NCI-H2171 treated with DMSO at 0.1 percent for 48 hours (cell line): ENCODE measurements at regions not wholly inside any gene's neighbourhood (a gene's known extent, or its start where the extent isn't known, plus 50 kb on each side); places are given as distances from the start of the nearest gene placed in this dataset.
A peak's percentile ranks its signal among the peaks of the same experiment; 100 is the strongest.
"Not testable (repeated sequence)": the region's sequence is repeated elsewhere in the genome, so short reads cannot be mapped to it uniquely, and the experiment has no call there.

Source experiments
- DNase-seq: peaks from one replicate; lab custom pipeline; 2025; lab: John Stamatoyannopoulos, UW

DNA sequence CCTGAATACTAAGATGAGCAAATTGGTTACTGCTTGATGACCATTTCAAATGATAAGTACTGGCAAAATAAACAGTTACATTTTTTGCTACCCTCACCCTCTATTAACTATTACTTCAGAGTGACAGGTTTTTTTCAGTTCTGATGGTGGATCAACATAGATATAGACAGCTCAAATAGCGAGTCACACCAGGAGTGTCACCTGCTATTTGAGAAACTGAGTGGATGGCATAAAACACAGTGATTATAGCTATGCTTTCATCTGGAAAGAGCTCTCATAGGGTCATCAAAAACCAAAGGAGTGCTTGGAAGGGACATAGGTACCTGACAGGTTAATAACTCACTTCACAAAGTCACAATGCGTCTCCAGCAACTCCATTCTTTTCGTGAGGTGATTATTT, 244.5 kb upstream of the C9orf72 start:
- no peak for DNase-seq

DNA sequence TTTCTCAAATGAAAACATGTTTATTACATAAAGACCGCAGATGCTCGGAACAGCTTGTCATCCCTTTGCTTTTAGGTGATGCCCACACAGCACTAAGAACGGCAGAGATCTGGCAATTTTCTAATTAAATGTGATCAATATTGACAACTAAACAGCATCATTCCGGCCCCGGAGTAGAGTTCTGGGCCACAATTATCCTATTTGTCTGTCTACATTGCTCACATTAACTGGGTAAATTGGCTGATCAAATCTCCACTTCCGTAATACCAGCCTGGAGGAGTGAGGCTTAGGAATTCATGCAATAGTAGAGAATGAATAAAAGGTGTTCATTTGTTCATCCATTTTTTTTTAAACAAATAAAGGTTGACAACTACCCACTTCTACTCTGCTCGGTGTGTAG, 245.1 kb upstream of the C9orf72 start:
- DNase-seq: no peak

DNA sequence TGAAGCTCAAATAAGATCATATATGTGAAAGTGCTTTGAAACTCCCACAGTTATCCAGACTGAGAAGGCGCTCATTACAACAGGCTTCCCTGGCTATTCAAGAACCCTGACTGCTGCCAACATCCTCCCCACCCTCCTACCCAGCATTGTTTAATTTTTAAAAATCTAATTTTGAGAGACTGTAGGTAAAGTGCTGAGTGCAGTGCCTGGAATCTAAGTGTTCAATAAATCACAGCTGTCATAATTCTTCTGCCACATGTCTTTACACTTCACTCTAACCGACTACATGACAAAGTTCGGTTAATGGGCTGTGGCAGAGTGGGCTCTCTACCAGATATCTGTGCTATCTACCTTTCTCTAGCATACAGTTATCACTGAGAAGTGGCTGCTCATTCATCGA, 255.6 kb upstream of the C9orf72 start:
- no peak for DNase-seq

DNA sequence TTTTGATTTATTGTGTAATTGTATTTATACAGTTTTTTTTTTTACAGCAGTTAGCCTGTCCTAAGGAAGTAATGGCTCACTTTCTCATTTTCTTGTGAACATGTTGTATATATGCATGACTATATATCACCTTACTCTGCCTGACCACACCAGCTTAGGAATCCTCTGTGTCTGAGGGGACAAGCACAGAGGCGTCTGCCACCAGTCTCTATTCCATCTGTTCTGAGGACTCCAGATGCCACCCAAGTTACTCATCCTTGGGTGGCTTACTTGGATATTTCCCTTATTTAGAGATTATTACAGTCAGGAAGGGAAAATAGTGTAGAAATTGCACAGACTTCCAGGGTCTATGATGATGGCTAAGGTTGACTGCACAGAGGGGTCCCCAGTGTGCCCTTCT, 256.3 kb upstream of the C9orf72 start:
- no peak for DNase-seq

DNA sequence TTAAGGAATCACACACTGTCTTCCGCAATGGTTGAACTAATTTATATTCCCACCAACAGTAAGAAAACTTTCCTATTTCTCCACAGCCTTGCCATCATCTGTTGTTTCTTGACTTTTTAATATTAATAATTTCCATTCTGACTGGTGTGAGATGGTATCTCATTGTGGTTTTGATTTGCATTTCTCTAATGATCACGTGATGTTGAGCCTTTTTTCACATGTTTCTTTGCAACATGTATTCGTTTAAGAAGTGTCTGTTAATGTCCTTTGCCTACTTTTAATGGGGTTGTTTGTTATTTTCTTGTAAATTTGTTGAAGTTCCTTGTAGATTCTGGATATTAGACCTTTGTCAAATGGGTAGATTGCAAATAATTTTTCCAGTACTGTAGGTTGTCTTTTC, 258.8 kb upstream of the C9orf72 start:
- DNase-seq: not testable (repeated sequence)

DNA sequence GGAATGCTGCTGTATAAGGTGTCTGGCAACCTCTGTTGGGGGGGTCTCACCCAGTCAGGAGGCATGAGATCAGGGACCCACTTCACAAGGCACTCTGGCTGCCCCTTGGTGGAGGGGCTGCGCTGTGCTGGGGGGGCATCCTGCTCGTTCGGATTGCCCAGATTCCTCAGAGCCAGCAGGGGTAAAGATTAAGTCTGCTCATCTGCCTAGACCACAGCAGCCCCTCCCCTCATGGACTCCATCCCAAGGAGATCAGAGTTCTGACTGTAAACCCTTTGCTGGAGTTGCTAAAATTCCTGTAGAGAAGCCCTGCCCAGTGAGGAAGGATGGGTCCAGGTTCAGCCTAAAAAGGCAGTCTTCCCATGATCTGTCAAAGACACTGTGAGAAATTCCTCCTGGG, 262.0 kb upstream of the C9orf72 start:
- DNase-seq: no peak

DNA sequence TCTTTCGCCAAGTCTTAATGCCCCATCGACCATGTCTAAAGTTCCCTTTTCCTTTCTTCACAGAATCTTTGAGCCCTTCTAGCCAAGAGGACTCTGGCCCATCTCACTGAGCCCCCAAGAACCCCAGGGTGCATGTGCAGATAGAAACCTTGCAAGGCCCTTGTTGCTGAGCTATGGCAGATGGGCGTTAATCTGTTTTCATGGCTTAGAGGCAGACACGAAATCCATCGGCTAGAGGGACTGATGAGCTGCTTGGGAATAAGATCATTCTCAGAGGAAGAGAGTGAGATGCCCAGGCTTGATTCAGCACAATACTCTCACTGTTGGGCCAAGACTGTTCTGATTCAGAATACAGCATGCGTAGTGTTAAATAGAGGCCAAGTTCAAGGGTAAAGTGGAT, 262.5 kb upstream of the C9orf72 start:
- DNase-seq: no peak

DNA sequence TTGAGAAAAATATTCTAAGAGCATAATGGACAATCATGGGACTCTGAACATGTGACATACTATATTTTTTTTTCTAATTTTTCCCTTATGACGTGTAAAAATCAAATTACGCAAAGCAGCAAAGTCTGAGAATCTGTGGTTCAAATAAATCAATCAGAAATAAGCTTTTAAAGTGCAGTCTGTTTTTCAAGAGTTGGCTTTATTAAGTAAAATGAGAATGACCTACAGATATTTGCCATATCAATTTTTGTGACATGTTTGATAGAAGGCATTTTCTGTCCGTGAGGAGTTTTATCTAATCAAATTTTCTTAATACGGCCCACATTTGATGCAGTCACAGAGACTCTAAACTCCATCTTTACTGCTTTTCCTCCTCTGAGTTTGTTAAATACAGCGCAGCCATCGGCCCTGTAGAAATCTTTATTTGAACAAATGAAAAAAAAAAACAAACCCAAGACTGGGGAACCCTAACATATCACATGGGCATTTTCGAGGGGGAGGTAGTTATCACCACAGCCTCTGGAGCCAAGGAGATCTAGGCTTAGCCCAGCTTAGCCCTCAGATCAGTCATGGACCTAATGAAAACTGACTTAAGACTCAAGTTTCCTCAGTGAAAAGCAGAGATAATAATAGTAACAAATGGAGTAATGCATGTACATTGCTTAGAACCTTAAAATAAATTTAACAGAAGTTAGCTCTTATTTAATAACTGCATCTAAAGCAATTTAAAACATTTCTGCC, 263.6 kb upstream of the C9orf72 start:
- DNase-seq: no peak

DNA sequence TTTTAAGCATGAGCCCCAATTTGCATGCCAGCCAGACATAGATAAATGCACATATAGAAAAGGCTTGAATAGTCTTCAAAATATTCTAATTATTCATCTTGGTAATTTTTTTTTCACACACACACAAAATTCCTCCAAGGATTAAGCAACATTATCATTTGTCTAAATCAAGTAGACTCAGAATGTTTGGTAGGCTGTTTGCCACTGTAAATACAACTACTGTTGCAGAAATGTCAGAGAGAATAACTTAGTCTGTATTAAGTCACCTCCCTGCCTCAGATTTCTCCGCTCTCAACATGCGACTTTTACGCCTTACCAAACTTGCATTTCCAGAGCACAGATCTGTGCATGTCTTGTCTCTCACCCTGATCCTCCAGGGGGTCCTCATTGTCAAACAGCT, 265.6 kb upstream of the C9orf72 start:
- no peak for DNase-seq

DNA sequence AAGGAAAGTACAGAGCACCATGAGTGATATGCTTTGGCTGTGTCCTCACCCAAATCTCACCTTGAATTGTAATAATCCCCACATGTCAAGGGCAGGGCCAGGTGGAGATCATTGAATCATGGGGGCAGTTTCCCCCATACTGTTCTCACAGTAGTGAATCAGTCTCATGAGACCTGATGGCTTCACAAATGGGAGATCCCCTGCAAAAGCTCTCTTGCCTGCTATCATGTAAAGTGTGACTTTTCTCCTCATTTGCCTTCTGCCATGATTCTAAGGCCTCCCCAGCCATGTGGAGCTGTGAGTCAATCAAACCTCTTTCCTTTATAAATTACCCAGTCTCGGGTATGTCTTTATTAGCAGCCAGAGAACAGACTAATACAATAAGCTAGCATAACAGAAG, 266.5 kb upstream of the C9orf72 start:
- DNase-seq: not testable (repeated sequence)

DNA sequence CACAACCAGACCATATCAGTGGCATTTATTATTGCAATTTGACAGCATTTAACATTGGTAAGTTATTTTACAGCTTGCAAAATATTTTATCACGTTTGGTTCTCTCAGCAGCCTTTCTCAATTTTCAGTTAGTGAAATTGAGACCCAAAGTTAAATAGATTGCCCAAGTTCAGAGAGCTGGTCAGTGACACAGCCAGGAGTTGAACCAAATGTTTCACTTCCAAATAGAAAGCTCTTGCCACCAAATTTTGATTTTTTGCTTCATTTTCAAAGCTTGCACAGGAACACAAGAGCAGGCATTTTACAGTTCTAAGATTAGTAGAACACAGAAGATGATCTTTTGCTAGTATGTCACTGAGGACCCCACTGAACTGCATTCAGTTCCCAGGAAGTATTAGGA, 271.5 kb upstream of the C9orf72 start:
- no peak for DNase-seq

DNA sequence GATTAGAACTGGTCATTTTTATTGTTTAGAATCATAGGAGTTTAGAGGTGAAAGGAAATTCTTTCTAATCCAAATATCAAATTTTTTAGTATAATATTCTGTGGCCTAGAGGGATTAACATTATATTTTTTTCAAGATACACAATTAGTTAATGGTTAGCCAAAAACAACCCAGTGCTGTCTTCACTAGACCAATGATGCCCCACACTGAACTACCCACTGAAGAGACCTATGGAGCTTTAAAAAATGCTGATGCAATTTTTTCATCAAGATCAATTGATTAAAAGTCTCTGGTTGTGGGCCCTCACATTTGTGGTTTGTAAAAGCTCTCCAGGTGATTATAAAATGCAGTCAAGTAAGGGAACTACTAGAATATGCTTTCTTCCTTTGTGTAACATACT, 274.1 kb upstream of the C9orf72 start:
- DNase-seq: no peak

DNA sequence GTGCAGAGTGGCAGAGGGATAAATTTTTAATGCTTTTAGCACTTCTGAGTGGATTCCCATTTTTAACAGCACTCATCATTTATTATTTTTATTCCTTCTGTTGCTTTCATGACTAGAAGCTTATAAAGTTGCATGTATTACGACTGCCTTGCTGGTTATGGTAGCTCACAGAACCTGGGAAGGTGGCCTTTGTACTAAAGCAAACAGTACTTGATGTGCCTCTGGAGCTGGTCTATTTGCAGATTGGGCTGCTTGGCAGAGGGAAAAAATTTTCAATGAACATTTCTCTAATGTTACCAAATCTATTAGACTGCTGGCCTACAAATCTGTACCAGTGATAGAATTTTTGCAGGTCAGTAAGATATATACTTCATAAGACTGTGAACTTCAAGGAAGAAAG, 274.5 kb upstream of the C9orf72 start:
- no peak for DNase-seq

DNA sequence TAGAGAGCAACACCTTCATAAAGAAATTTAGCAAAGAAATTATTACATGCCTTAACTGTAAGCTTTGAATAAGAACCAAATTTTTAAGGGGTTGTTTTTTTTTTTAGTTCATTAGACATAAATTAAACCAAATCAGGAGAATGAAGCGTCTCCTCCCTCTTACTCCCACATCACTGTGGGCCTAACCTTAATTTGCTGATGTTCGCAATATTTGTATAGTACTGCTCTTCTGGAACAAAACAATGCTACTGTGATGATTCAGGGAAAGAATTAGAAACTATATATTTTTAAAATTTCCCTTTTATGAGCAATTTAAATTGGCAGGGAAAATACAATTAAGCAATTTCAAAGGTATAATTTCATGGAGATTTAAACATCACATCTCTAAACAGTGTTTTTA, 275.0 kb upstream of the C9orf72 start:
- no peak for DNase-seq

DNA sequence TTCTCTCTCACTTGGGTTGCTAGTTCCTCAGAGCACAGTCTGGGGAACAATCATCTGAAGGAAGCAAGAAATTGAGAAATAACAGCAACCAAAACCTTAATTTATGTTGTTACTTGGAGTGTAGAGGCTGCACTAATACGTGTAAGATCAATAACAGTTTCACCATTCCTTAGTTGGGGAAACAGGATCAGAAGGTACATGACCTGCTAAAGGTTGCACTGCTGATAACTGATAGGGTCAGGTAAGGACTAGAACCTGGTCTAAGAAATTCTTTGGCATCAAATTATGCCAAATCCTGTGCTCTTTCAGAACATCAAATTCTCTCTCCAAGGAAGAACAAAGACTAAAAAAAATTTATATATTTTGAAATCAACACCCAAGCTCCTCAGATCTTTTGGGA, 278.6 kb upstream of the C9orf72 start:
- no peak for DNase-seq

DNA sequence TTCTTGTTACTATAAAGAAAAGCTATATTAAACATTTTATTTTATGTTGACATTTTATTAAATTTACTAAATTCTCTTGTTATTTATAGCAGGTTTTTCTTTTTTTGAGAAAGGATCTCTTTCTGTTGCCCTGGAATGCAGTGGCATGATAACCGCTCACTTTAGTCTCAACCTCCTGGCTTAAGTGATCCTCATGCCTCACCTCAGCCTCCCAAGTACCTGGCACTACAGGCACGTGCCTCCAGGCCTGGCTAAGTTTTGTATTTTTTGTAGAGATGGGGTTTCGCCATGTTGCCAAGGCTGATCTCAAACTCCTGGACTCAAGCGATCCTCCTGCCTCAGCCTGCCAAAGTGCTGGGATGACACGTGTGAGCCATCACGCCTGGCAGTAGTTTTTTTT, 280.2 kb upstream of the C9orf72 start:
- no peak for DNase-seq

DNA sequence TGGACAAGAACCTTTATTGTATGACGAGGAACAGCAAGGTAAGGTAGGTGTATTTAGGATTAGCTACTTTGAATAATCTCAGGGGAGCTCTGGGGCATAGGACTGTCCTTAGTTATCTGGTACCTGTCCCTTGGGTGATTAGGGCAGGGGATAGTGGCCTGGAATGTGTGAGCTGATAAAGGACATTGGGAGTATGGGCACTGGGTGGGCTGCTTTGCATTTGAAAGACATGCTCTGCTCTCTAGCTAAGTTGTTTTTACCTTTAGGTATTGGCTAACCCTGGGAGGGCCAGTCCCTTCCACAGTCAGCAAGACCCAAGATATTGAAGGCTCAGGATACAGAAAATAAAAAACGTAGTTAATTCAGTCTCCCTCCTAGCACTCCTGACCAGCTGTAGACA, 282.8 kb upstream of the C9orf72 start:
- DNase-seq: no peak

DNA sequence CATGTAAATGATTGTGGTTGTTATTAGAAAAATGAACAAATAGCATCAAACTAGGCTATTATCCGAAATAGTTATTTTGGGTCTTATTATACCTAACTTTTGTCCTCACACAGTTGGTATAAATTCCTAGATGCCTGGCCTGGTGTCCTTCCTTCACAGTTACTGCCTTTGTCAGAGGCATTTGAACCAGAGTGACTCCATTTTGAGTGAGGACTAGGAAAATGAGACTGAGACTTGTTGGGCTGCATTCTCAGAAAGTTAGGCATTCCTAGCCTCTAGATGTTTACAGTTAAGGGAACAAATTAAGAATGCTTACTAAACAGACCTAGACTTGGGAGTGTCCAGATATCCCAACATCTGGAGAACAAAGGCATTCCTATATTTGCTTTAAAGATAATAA, 283.5 kb upstream of the C9orf72 start:
- DNase-seq: no peak

DNA sequence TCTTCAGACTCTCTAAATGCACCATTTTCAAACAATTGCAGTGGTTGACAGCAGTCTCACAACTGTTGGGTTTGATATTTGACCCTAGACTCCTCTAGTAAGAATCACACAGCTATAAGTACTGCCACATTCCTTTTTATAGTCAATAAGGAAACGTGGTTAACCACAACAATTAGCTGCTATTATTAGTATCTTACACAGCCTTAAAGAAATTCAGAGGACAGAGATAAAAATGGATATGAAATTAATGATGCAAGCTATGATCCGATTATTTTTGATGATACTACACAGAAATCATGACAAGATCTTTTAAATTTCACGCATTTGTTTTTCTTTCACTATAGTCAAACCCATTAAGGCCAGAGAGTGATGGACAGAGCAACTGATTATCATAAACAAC, 288.6 kb upstream of the C9orf72 start:
- DNase-seq: no peak

DNA sequence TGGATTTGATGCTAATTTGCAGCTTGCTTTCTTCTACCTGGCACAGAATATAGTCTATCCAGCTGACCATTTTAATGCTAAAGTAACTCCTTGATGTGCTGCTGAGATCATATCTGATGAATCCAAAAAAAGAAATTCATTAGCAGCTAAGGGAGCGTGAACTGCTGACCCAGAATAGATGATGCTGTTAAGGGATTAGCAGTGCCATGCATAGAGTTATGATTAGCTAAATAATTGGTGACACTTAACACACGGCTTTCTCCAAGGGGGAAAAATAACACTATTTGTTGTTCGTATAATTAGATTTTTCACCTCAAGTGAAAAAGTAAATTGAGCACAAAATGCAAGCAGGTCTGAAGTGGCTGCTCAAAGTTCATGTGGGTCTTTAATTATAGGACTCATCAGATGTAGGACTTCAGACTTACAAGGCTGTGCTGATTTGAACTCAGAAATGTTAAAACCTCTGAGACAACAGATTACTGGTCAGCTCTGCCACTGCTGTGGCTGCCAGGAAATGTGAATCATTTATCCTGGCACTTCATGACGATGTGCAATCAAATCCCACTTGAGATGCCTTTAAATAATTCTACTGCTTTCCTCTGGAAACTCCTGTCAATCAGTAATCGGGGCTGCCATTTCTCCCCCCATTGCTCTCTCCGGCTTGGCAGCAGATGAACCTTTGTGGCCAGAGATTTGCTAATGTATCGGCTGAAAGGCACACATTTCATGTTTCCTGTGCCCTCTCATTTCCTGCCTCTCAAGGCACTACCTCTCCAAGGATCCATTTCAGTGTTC, 291.6 kb upstream of the C9orf72 start:
- no peak for DNase-seq

DNA sequence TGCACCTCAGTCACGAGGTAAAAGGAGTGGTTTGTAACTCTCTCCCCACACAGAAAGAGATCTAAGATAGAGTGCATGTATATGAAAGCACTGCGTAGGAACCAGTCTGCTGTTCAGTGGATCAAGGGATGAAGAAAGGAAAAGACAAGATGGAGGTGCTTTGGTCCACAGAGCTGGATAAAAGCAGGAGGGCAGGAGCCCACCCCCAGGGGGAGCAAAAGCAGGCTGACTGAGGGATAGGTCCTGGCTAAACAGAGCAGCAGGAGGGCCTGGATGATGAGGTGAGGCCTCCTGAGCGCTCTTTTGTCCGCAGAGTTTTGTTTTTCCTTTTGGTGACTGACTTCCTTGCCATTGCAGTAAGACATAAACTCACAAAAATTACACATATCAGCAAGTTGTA, 293.5 kb upstream of the C9orf72 start:
- DNase-seq: no peak

DNA sequence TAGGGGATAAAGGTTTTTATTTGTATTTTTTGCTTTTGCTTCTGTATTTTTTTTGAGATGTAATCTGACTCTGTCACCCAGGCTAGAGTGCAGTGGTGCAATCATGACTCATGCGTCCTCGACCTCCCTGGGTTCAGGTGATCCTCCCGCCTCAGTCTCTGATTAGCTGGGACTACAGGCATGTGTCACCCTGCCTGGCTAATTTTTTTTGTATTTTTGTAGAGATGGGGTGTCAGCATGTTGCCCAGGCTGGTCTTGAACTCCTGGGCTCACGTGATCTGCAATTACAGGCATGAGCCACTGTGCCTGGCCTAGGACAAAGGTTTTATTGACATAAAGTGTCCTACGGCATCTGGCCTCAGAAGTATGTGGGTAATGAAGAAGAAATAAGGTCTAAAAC, 297.1 kb upstream of the C9orf72 start:
- peak; percentile 15 for DNase-seq

DNA sequence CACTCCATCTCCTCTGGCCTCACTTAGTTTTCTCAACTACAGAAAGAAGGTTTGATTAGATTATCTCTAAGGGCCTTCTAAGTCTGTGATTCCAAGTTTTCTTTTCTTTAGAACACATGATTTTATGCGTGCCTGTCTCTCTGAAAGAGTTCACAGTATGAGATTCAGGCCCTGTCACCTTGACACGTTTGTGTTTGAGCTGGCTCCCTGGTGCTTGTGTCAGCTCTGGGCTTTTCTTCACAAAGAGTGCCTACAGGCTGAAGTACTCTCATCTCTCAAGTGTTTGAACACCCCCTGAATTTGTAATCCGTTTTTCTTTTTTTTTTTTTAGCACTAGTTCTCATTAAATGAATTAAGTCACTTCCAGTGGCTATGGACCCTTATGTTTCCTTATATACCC, 306.9 kb upstream of the C9orf72 start:
- no peak for DNase-seq

DNA sequence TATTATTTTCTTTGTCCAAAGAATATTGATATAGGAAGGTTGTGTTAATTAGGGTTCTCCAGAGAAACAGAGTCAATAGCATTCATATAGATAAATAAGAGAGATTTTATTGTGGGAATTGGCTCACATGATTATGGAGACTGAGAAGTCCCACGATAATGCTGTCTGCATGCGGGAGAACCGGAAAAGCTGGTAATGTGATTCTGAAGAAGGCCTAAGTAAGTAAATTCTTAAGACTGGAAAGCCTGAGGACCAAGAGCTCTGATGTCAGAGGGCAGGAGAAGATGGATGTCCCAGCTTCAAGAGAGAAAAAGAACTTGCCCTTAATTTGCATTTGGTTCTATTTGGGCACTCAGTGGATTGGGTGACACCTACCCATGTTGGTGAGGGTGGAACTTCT, 307.4 kb upstream of the C9orf72 start:
- DNase-seq: no peak
